ENCODE measurements at regions not wholly inside any gene's neighbourhood (a gene's known extent, or its start where the extent isn't known, plus 50 kb on each side); places are given as distances from the start of the nearest gene placed in this dataset.
A peak's percentile ranks its signal among the peaks of the same experiment; 100 is the strongest.

GRCh38 chrX:25156832-25157231 lies 141.1 kb upstream of the ARX start:
- Mint-ChIP-seq H3K4me3 (no peak overlapping the region), H3K4me1 (no peaks in the 10 kb centered on the region), H3K27me3 (ENCODE audit: low read depth, poor library complexity) (peaks cover 9% of the 10 kb centered on the region), H3K36me3 (ENCODE audit: low read depth) (no peaks in the 10 kb centered on the region), H3K27ac (no peak overlapping the region), H3K9me3 (no peaks in the 10 kb centered on the region)
- no peak for TF ChIP-seq CTCF (IDR thresholded peaks at IDR 0.05)
- no peak for DNase-seq

- Mint-ChIP-seq H3K9me3 (no peaks in the 10 kb centered on the region), H3K4me3 (no peak overlapping the region), H3K27me3 (ENCODE audit: low read depth, poor library complexity) (peaks cover 9% of the 10 kb centered on the region), H3K27ac (no peak overlapping the region), H3K4me1 (no peaks in the 10 kb centered on the region), H3K36me3 (ENCODE audit: low read depth) (no peaks in the 10 kb centered on the region)
- DNase-seq = no peak
- no peak for TF ChIP-seq CTCF (IDR thresholded peaks at IDR 0.05)
Observed at GRCh38 chrX:25156323-25156722, 140.6 kb upstream of the ARX start.

- Mint-ChIP-seq H3K9me3 (no peaks in the 10 kb centered on the region), H3K4me3 (no peak overlapping the region), H3K27ac (no peak overlapping the region), H3K27me3 (ENCODE audit: low read depth, poor library complexity) (peaks cover 9% of the 10 kb centered on the region), H3K36me3 (ENCODE audit: low read depth) (no peaks in the 10 kb centered on the region), H3K4me1 (no peaks in the 10 kb centered on the region)
- no peak for TF ChIP-seq CTCF (IDR thresholded peaks at IDR 0.05)
- DNase-seq = no peak
Observed at GRCh38 chrX:25154168-25154567, 138.4 kb upstream of the ARX start.

GRCh38 chrX:25151749-25152148 lies 136.0 kb upstream of the ARX start:
- Mint-ChIP-seq H3K36me3 (ENCODE audit: low read depth) (no peaks in the 10 kb centered on the region), H3K27me3 (ENCODE audit: low read depth, poor library complexity) (peaks cover 9% of the 10 kb centered on the region), H3K9me3 (no peaks in the 10 kb centered on the region), H3K4me3 (no peak overlapping the region), H3K27ac (no peak overlapping the region), H3K4me1 (no peaks in the 10 kb centered on the region)
- no peak for TF ChIP-seq CTCF (IDR thresholded peaks at IDR 0.05)
- DNase-seq = no peak

GRCh38 chrX:25144043-25144940 lies 128.5 kb upstream of the ARX start:
- peak; percentile 78 for DNase-seq
- Mint-ChIP-seq H3K27me3 (ENCODE audit: low read depth, poor library complexity) (peaks cover 32% of the 10 kb centered on the region), H3K9me3 (no peaks in the 10 kb centered on the region), H3K4me3 (peak overlapping the region; percentile 67), H3K4me1 (peaks cover 10% of the 10 kb centered on the region), H3K27ac (no peak overlapping the region), H3K36me3 (ENCODE audit: low read depth) (no peaks in the 10 kb centered on the region)
- TF ChIP-seq CTCF (IDR thresholded peaks at IDR 0.05) = peak; percentile 86

- Mint-ChIP-seq H3K9me3 (no peaks in the 10 kb centered on the region), H3K27ac (no peak overlapping the region), H3K4me1 (peaks cover 10% of the 10 kb centered on the region), H3K36me3 (ENCODE audit: low read depth) (no peaks in the 10 kb centered on the region), H3K4me3 (peak overlapping the region; percentile 67), H3K27me3 (ENCODE audit: low read depth, poor library complexity) (peaks cover 32% of the 10 kb centered on the region)
- TF ChIP-seq CTCF (IDR thresholded peaks at IDR 0.05) = no peak
- no peak for DNase-seq
Observed at GRCh38 chrX:25143596-25143995, 127.8 kb upstream of the ARX start.
